IMR-90 (cell line): ENCODE measurements at regions not wholly inside any gene's neighbourhood (a gene's known extent, or its start where the extent isn't known, plus 50 kb on each side); places are given as distances from the start of the nearest gene placed in this dataset.
A peak's percentile ranks its signal among the peaks of the same experiment; 100 is the strongest.

ENCODE experiments used
- ATAC-seq: fragments of 200-7000 bp; cut with Tn5 transposase; 2 replicates; pipeline ENCODE4 v1.9.1; 2020; ENCODE audit warnings: low read depth, mild to moderate bottlenecking, moderate library complexity
- BruUV-seq: library from RNA; stranded (reverse); fragments of 400-500 nt; replicated peaks from 2 replicates; lab custom pipeline; 2021; lab: Mats Ljungman, UMichigan
- CTCF ChIA-PET: fragments of 300-600 bp; formaldehyde crosslinking; extraction: SDS; loops from one replicate; lab custom pipeline; 2021; ENCODE audit warnings: antibody characterized with exemption; lab: Yijun Ruan, JAX
- POLR2A ChIA-PET: fragments of 300-600 bp; sonication (Branson Sonifier 250); formaldehyde crosslinking; loops from one replicate; lab custom pipeline; 2022; ENCODE audit warnings: antibody characterized with exemption; ENCODE audit not compliant: unreplicated experiment; lab: Charles Lee
- DNase-seq: peaks from one replicate; pipeline ENCODE4 v3.0.0; 2013
- H2AFZ ChIP-seq: replicated peaks from 2 replicates; pipeline ENCODE3; 2013; ENCODE audit warnings: low read length, mild to moderate bottlenecking; ENCODE audit not compliant: poor library complexity
- H2AK5ac ChIP-seq: 2 replicates; pipeline ENCODE4 v1.6.1; 2013; ENCODE audit warnings: low read depth, low read length, inconsistent platforms
- H2AK9ac ChIP-seq: replicated peaks from 2 replicates; pipeline ENCODE3; 2013; ENCODE audit warnings: mild to moderate bottlenecking, low read depth, low read length, moderate library complexity; ENCODE audit not compliant: poor library complexity
- H2BK120ac ChIP-seq: 2 replicates; pipeline ENCODE4 v1.6.1; 2013; ENCODE audit warnings: low read depth, low read length, inconsistent platforms
- H2BK15ac ChIP-seq: 3 replicates; pipeline ENCODE4 v1.6.1; 2013; ENCODE audit warnings: low read depth, low read length, inconsistent platforms
- H2BK20ac ChIP-seq: 2 replicates; pipeline ENCODE4 v1.6.1; 2013; ENCODE audit warnings: low read depth, mild to moderate bottlenecking, inconsistent platforms, low read length, moderate library complexity
- H2BK5ac ChIP-seq: 2 replicates; pipeline ENCODE4 v1.6.1; 2013; ENCODE audit warnings: mild to moderate bottlenecking, low read depth, low read length, inconsistent platforms; ENCODE audit not compliant: poor library complexity, severe bottlenecking
- H3K14ac ChIP-seq: replicated peaks from 2 replicates; pipeline ENCODE4 v1.6.1; 2013; ENCODE audit warnings: low read depth, low read length, inconsistent platforms
- H3K18ac ChIP-seq: 2 replicates; pipeline ENCODE4 v1.6.1; 2013; ENCODE audit warnings: low read depth, low read length, control low read depth
- H3K23ac ChIP-seq: 2 replicates; pipeline ENCODE4 v1.6.1; 2013; ENCODE audit warnings: low read depth, low read length, inconsistent platforms
- H3K27ac ChIP-seq: 2 replicates; pipeline ENCODE4 v1.5.1; 2013; ENCODE audit warnings: mild to moderate bottlenecking, control low read depth, low read length; ENCODE audit not compliant: insufficient read depth
- H3K27me3 ChIP-seq: 2 replicates; pipeline ENCODE4 v1.6.1; 2013; ENCODE audit warnings: low read length; ENCODE audit not compliant: control insufficient read depth, insufficient read depth
- H3K36me3 ChIP-seq: 2 replicates; pipeline ENCODE4 v1.6.1; 2013; ENCODE audit warnings: low read length, mixed read lengths; ENCODE audit not compliant: control insufficient read depth, insufficient read depth
- H3K4ac ChIP-seq: 2 replicates; pipeline ENCODE4 v1.6.1; 2013; ENCODE audit warnings: low read depth, low read length, inconsistent platforms
- H3K4me1 ChIP-seq: 2 replicates; pipeline ENCODE4 v1.6.1; 2013; ENCODE audit warnings: low read length, mixed read lengths; ENCODE audit not compliant: control insufficient read depth, insufficient read depth
- H3K4me2 ChIP-seq: 2 replicates; pipeline ENCODE4 v1.6.1; 2013; ENCODE audit warnings: low read depth, mild to moderate bottlenecking, control low read depth, low read length, moderate library complexity
- H3K4me3 ChIP-seq: 2 replicates; pipeline ENCODE4 v1.5.1; 2013; ENCODE audit warnings: low read depth, mild to moderate bottlenecking, control low read depth, low read length, moderate library complexity; ENCODE audit not compliant: insufficient read depth
- H3K56ac ChIP-seq: 2 replicates; pipeline ENCODE4 v1.6.1; 2013; ENCODE audit warnings: low read length, inconsistent platforms; ENCODE audit not compliant: insufficient read depth; ENCODE audit errors: extremely low read depth
- H3K79me1 ChIP-seq, 2 experiments: 2 replicates each; pipeline ENCODE4 v1.6.1; 2013; ENCODE audit warnings: low read length in 2 of 2, inconsistent platforms in 1 of 2, low read depth in 1 of 2
- H3K9ac ChIP-seq: 2 replicates; pipeline ENCODE4 v1.6.1; 2013; ENCODE audit warnings: low read depth, low read length, control low read depth
- H3K9me1 ChIP-seq: 2 replicates; pipeline ENCODE4 v1.6.1; 2013; ENCODE audit warnings: low read length, inconsistent platforms; ENCODE audit not compliant: insufficient read depth
- H3K9me3 ChIP-seq: 2 replicates; pipeline ENCODE4 v1.6.1; 2013; ENCODE audit warnings: low read length; ENCODE audit not compliant: control insufficient read depth, insufficient read depth
- H4K20me1 ChIP-seq: 2 replicates; pipeline ENCODE4 v1.6.1; 2013; ENCODE audit warnings: low read length, inconsistent platforms; ENCODE audit not compliant: insufficient read depth
- H4K5ac ChIP-seq: 2 replicates; pipeline ENCODE4 v1.6.1; 2013; ENCODE audit warnings: mild to moderate bottlenecking, low read depth, low read length, control low read depth
- H4K8ac ChIP-seq, 2 experiments: 2 replicates each; pipeline ENCODE4 v1.6.1; 2013; ENCODE audit warnings: low read depth in 2 of 2, low read length in 2 of 2, control low read depth in 1 of 2, inconsistent platforms in 1 of 2
- H4K91ac ChIP-seq: 2 replicates; pipeline ENCODE4 v1.6.1; 2013; ENCODE audit warnings: low read depth, low read length, inconsistent platforms; ENCODE audit not compliant: insufficient read depth
- BHLHE40 ChIP-seq: fragments of 150-350 bp; IDR thresholded peaks from 2 replicates; pipeline ENCODE4 v1.6.1; 2016; ENCODE audit warnings: mild to moderate bottlenecking, low read depth, low read length
- CEBPB ChIP-seq: IDR thresholded peaks from 2 replicates; pipeline ENCODE4 v1.6.1; 2012; ENCODE audit warnings: low read depth, low read length, improper control_type of control experiment
- CHD1 ChIP-seq: IDR thresholded peaks from 2 replicates; pipeline ENCODE4 v1.6.1; 2012; ENCODE audit warnings: low read depth, low read length, improper control_type of control experiment
- FOS ChIP-seq: fragments of 150-350 bp; IDR thresholded peaks from 2 replicates; pipeline ENCODE4 v1.6.1; 2016; ENCODE audit warnings: low read depth, low read length
- MAFK ChIP-seq: IDR thresholded peaks from 2 replicates; pipeline ENCODE4 v1.6.1; 2012; ENCODE audit warnings: low read depth, low read length, improper control_type of control experiment
- MAZ ChIP-seq: IDR thresholded peaks from 2 replicates; pipeline ENCODE4 v1.6.1; 2012; ENCODE audit warnings: low read depth, mild to moderate bottlenecking, low read length, improper control_type of control experiment, moderate library complexity, borderline replicate concordance
- MXI1 ChIP-seq: IDR thresholded peaks from 2 replicates; pipeline ENCODE4 v1.6.1; 2012; ENCODE audit warnings: low read depth, mild to moderate bottlenecking, low read length, moderate library complexity, borderline replicate concordance
- NFE2L2 ChIP-seq: fragments of 150-350 bp; IDR thresholded peaks from 2 replicates; pipeline ENCODE4 v1.6.1; 2016; ENCODE audit warnings: low read depth, mild to moderate bottlenecking, low read length
- POLR2A ChIP-seq: IDR thresholded peaks from 2 replicates; pipeline ENCODE4 v1.6.1; 2012; ENCODE audit warnings: mild to moderate bottlenecking, low read depth, low read length
- RAD21 ChIP-seq: IDR thresholded peaks from 2 replicates; pipeline ENCODE4 v1.6.1; 2012; ENCODE audit warnings: low read length, improper control_type of control experiment
- RCOR1 ChIP-seq: IDR thresholded peaks from 2 replicates; pipeline ENCODE4 v1.6.1; 2012; ENCODE audit warnings: mild to moderate bottlenecking, low read length, improper control_type of control experiment; ENCODE audit not compliant: insufficient replicate concordance
- RFX5 ChIP-seq: IDR thresholded peaks from 2 replicates; pipeline ENCODE4 v1.8.0; 2012; ENCODE audit warnings: low read depth, mild to moderate bottlenecking, low read length, moderate library complexity
- SMC3 ChIP-seq: fragments of 150-350 bp; IDR thresholded peaks from 2 replicates; pipeline ENCODE4 v1.6.1; 2016; ENCODE audit warnings: low read depth, mild to moderate bottlenecking, antibody characterized with exemption, low read length, moderate library complexity
- USF2 ChIP-seq: fragments of 150-350 bp; IDR thresholded peaks from 2 replicates; pipeline ENCODE4 v1.6.1; 2017; ENCODE audit warnings: mild to moderate bottlenecking, antibody characterized with exemption, low read length, low read depth
- WGBS, 2 experiments: methylation state at CpG; one replicate each; pipeline versions ENCODE4 v1.1.5 to v1.1.7; 2013; ENCODE audit warnings: missing lambda C conversion rate in 2 of 2; ENCODE audit not compliant: insufficient read length in 1 of 2; ENCODE audit errors: extremely low coverage in 2 of 2; 5-methylcytosine and 5-hydroxymethylcytosine counted together
- dilution Hi-C: fragments of 300-500 bp; cut with HindIII; formaldehyde crosslinking; loops from one replicate; pipeline ENCODE4 v1.14.3; 2018; ENCODE audit warnings: low sequenced_read_pairs; ENCODE audit not compliant: unreplicated experiment
- in situ Hi-C: fragments of 300-500 bp; cut with MboI; formaldehyde crosslinking; loops from 3 replicates; pipeline ENCODE4 v1.14.3; 2019; ENCODE audit warnings: low sequenced_read_pairs, inconsistent platforms, mixed read lengths
- intact Hi-C: fragments of 100-400 bp; cut with micrococcal nuclease; formaldehyde crosslinking; loops from 2 replicates; pipeline ENCODE4 v1.10.0; 2022
- TF ChIP-seq, protein P1 (sequence below): fragments of 150-350 bp; IDR thresholded peaks from 2 replicates; pipeline ENCODE4 v1.6.1; 2016; ENCODE audit warnings: low read depth, mild to moderate bottlenecking, low read length, moderate library complexity, borderline replicate concordance
- TF ChIP-seq, protein P2 (sequence below): conservative IDR thresholded peaks from 2 replicates; pipeline ENCODE4 v1.5.1; 2012; ENCODE audit warnings: mild to moderate bottlenecking, low read depth, low read length, improper control_type of control experiment

DNA sequence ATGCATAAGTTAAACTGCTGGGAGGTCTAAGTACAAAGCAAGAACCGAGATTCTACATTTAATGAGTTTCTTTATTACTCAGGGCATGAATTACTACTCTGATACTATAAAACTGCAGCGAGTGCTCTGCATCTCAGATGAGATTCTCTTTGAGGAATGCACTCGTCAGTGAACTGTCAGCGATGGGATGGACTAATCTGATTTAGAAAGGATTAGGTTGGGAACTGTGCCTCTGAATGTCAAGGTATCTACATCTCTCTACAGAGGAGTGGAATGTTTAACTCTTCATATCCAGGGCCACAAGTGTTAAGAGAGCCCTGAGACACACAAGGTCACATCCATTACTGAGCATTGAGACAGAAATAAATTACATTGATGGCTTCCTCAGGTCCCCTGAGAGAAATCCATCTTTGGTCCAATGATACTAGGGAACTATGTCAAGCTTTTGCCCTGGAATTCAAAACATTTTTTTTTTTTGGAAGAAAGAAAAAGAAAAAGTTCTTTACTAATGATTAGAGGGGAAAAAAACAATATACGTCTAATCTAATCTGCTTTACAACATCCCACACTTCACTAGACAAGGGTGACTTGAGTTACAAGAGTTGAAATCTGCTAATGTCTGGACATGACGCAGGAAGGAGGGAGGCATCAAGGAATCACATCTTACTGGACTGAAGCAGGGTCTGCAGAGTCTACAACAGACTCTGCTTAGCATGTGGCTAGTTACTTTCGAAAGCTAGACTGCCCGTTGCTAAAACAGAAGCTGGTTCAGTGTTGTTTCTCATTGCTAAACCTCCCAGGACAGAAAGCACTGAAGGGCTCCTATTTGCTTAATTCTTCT lies 270.0 kb upstream of the TLE4 start:
- H3K79me1 ChIP-seq, result no peaks in the 10 kb centered on the region
- H3K18ac ChIP-seq, result no peak overlapping the region
- no peaks in the 10 kb centered on the region for H3K9me1 ChIP-seq
- no peaks in the 10 kb centered on the region for H4K20me1 ChIP-seq
- H3K27me3 ChIP-seq, result peaks cover 5% of the 10 kb centered on the region; the same call in 1 of the 2 replicates
- H4K5ac ChIP-seq, result no peak overlapping the region
- BruUV-seq, result no TSS peak
- H2AK5ac ChIP-seq, result no peak overlapping the region
- no peak overlapping the region for H3K4me3 ChIP-seq
- no peak overlapping the region for H2AK9ac ChIP-seq
- POLR2A ChIA-PET, result no interaction called here
- ATAC-seq (peak; percentile 14; the same call in 1 of the 2 replicates), DNase-seq (no peak)
- no peak overlapping the region for H2BK120ac ChIP-seq
- H3K9me3 ChIP-seq, result no peaks in the 10 kb centered on the region
- no peak overlapping the region for H2BK5ac ChIP-seq
- CTCF ChIA-PET, result no interaction called here
- no peak overlapping the region for H3K56ac ChIP-seq
- H3K36me3 ChIP-seq, result no peaks in the 10 kb centered on the region
- WGBS, 2 experiments, result no CpG with 5 or more reads among the region's 8 CpGs
- no peak overlapping the region for H3K4ac ChIP-seq
- no peak overlapping the region for H3K4me2 ChIP-seq
- H2BK15ac ChIP-seq, result no peak overlapping the region
- H3K27ac ChIP-seq, result no peak overlapping the region
- H3K23ac ChIP-seq, result no peak overlapping the region
- no peak overlapping the region for H3K14ac ChIP-seq
- no peak overlapping the region for H2AFZ ChIP-seq
- no peak overlapping the region for H3K9ac ChIP-seq
- no peaks in the 10 kb centered on the region for H3K4me1 ChIP-seq
- in situ Hi-C loops, result no loop called here
- TF ChIP-seq MXI1 (no peak), POLR2A (no peak), CEBPB (no peak), MAZ (no peak), USF2 (no peak), CHD1 (no peak), RCOR1 (no peak), NFE2L2 (no peak), BHLHE40 (no peak), FOS (no peak), RFX5 (no peak), MAFK (no peak), RAD21 (no peak), SMC3 (no peak)
- TF ChIP-seq, protein P1, sequence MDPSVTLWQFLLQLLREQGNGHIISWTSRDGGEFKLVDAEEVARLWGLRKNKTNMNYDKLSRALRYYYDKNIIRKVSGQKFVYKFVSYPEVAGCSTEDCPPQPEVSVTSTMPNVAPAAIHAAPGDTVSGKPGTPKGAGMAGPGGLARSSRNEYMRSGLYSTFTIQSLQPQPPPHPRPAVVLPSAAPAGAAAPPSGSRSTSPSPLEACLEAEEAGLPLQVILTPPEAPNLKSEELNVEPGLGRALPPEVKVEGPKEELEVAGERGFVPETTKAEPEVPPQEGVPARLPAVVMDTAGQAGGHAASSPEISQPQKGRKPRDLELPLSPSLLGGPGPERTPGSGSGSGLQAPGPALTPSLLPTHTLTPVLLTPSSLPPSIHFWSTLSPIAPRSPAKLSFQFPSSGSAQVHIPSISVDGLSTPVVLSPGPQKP, result no peak
- TF ChIP-seq, protein P2, sequence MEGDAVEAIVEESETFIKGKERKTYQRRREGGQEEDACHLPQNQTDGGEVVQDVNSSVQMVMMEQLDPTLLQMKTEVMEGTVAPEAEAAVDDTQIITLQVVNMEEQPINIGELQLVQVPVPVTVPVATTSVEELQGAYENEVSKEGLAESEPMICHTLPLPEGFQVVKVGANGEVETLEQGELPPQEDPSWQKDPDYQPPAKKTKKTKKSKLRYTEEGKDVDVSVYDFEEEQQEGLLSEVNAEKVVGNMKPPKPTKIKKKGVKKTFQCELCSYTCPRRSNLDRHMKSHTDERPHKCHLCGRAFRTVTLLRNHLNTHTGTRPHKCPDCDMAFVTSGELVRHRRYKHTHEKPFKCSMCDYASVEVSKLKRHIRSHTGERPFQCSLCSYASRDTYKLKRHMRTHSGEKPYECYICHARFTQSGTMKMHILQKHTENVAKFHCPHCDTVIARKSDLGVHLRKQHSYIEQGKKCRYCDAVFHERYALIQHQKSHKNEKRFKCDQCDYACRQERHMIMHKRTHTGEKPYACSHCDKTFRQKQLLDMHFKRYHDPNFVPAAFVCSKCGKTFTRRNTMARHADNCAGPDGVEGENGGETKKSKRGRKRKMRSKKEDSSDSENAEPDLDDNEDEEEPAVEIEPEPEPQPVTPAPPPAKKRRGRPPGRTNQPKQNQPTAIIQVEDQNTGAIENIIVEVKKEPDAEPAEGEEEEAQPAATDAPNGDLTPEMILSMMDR, result no peak
- no peak overlapping the region for H4K91ac ChIP-seq
- intact Hi-C loops, result no loop called here
- H2BK20ac ChIP-seq, result no peak overlapping the region
- H4K8ac ChIP-seq, result no peak overlapping the region
- dilution Hi-C loops, result no loop called here
